Ascending aorta (tissue), 2 donors: ENCODE measurements at regions not wholly inside any gene's neighbourhood (a gene's known extent, or its start where the extent isn't known, plus 50 kb on each side); places are given as distances from the start of the nearest gene placed in this dataset.
A peak's percentile ranks its signal among the peaks of the same experiment; 100 is the strongest.

Source experiments
- DNase-seq, 2 donors: peaks; one replicate each; pipeline ENCODE4 v3.0.0-alpha.2; 2019; ENCODE audit warnings: low spot score in 2 of 2
- H3K27ac ChIP-seq, 2 donors: fragments of 200-600 bp; sonication (generic); one replicate each; pipeline ENCODE4 v1.5.1; 2016 to 2017; ENCODE audit warnings: mild to moderate bottlenecking in 1 of 2
- H3K27me3 ChIP-seq: fragments of 200-600 bp; sonication (generic); one replicate; pipeline ENCODE4 v1.5.1; 2017
- H3K36me3 ChIP-seq, 2 donors: fragments of 200-600 bp; sonication (generic); one replicate each; pipeline ENCODE4 v1.5.1; 2016
- H3K4me1 ChIP-seq, 2 donors: fragments of 200-600 bp; sonication (generic); one replicate each; pipeline ENCODE4 v1.5.1; 2016 to 2017; ENCODE audit warnings: mild to moderate bottlenecking in 1 of 2
- H3K4me3 ChIP-seq, 2 donors: fragments of 200-600 bp; sonication (generic); one replicate each; pipeline ENCODE4 v1.5.1; 2016 to 2017; ENCODE audit warnings: mild to moderate bottlenecking in 1 of 2
- H3K9me3 ChIP-seq, 2 donors: fragments of 200-600 bp; sonication (generic); one replicate each; pipeline ENCODE4 v1.5.1; 2016
- CTCF ChIP-seq, 3 experiments: fragments of 200-600 bp in 2 of 3; fragments of 450-650 bp in 1 of 3; sonication (generic) in 2 of 3; IDR thresholded peaks; one replicate each; pipeline ENCODE4 v1.5.1; 2016 to 2019; ENCODE audit warnings: antibody characterized with exemption in 3 of 3, mild to moderate bottlenecking in 1 of 3, moderate library complexity in 1 of 3
- intact Hi-C: fragments of 100-400 bp; cut with DNase I; formaldehyde crosslinking; loops from one replicate; pipeline ENCODE4 v1.15.1; 2023

GRCh38 chr9:115520646-115521045, 402.7 kb upstream of the TNC start:
- Histone ChIP-seq H3K4me3 (no peak overlapping the region), H3K27me3 (no peaks in the 10 kb centered on the region), H3K36me3 (no peaks in the 10 kb centered on the region), H3K27ac (no peak overlapping the region), H3K4me1 (peaks cover 0 to 3% of the 10 kb centered on the region in 2 donors), H3K9me3 (no peaks in the 10 kb centered on the region)
- no peak for TF ChIP-seq CTCF (IDR thresholded peaks at IDR 0.05)
- intact Hi-C loops, result loop anchor here (5.0 to 10.0 kb wide), 7 partner anchors 256 to 1116 kb away; partner anchors contain the start of gene TEX48
- no peak for DNase-seq

GRCh38 chr9:115522912-115523311, 405.0 kb upstream of the TNC start:
- no peak overlapping the region for H3K4me3 ChIP-seq
- H3K27me3 ChIP-seq, result no peaks in the 10 kb centered on the region
- no peak for TF ChIP-seq CTCF (IDR thresholded peaks at IDR 0.05)
- intact Hi-C loops, result loop anchor here (1.0 to 10.0 kb wide), 8 partner anchors 258 to 1118 kb away; partner anchors contain the start of gene TEX48
- H3K4me1 ChIP-seq, result peaks cover 0 to 3% of the 10 kb centered on the region in 2 donors
- DNase-seq, result no peak
- no peaks in the 10 kb centered on the region for H3K9me3 ChIP-seq
- H3K36me3 ChIP-seq, result no peaks in the 10 kb centered on the region
- no peak overlapping the region for H3K27ac ChIP-seq

GRCh38 chr9:115524453-115525059, 406.6 kb upstream of the TNC start:
- TF ChIP-seq CTCF (IDR thresholded peaks at IDR 0.05), result peak; percentile 69 to 82 (median 70)
- DNase-seq, result peak in 1 of 2 donors; percentile 66
- intact Hi-C loops, result loop anchor here (5.0 to 10.0 kb wide), 7 partner anchors 260 to 1120 kb away; partner anchors contain the start of gene TEX48
- Histone ChIP-seq H3K4me1 (peaks cover 0 to 3% of the 10 kb centered on the region in 2 donors), H3K9me3 (no peaks in the 10 kb centered on the region), H3K27ac (no peak overlapping the region), H3K27me3 (no peaks in the 10 kb centered on the region), H3K4me3 (no peak overlapping the region), H3K36me3 (no peaks in the 10 kb centered on the region)

GRCh38 chr9:115525111-115526058, 407.4 kb upstream of the TNC start:
- H3K27ac ChIP-seq, result no peak overlapping the region
- intact Hi-C loops, result loop anchor here (10.0 kb wide), 4 partner anchors 261 to 1121 kb away; no protein-coding TSS in a partner anchor
- H3K27me3 ChIP-seq, result no peaks in the 10 kb centered on the region
- no peaks in the 10 kb centered on the region for H3K9me3 ChIP-seq
- DNase-seq, result no peak
- H3K4me3 ChIP-seq, result no peak overlapping the region
- H3K4me1 ChIP-seq, result peaks cover 0 to 3% of the 10 kb centered on the region in 2 donors
- H3K36me3 ChIP-seq, result no peaks in the 10 kb centered on the region
- TF ChIP-seq CTCF (IDR thresholded peaks at IDR 0.05), result no peak

GRCh38 chr9:115531410-115532125, 413.6 kb upstream of the TNC start:
- Histone ChIP-seq H3K36me3 (no peaks in the 10 kb centered on the region), H3K9me3 (no peaks in the 10 kb centered on the region), H3K4me3 (no peak overlapping the region), H3K4me1 (no peaks in the 10 kb centered on the region), H3K27ac (peak overlapping the region in 1 of 2 donors; percentile 7), H3K27me3 (no peaks in the 10 kb centered on the region)
- intact Hi-C loops, result no loop called here
- no peak for DNase-seq
- no peak for TF ChIP-seq CTCF (IDR thresholded peaks at IDR 0.05)
